HL-60 (cell line): ENCODE measurements at regions not wholly inside any gene's neighbourhood (a gene's known extent, or its start where the extent isn't known, plus 50 kb on each side); places are given as distances from the start of the nearest gene placed in this dataset.

ENCODE experiments used
- DNase-seq, 2 experiments: peaks; one replicate each; pipeline ENCODE4 v3.0.0-alpha.2; 2010 to 2020; ENCODE audit warnings: low read depth in 1 of 2, low spot score in 1 of 2
- H3K27ac ChIP-seq: fragments of 250-450 bp; sonication (Bioruptor Pico); replicated peaks from 2 replicates; pipeline ENCODE4 v1.5.1; 2020; ENCODE audit warnings: mild to moderate bottlenecking, moderate library complexity
- H3K27me3 ChIP-seq: fragments of 250-450 bp; sonication (Bioruptor Pico); 2 replicates; pipeline ENCODE4 v1.5.1; 2021; ENCODE audit warnings: mild to moderate bottlenecking, moderate library complexity; ENCODE audit not compliant: insufficient read depth, poor library complexity, severe bottlenecking
- H3K4me3 ChIP-seq: replicated peaks from 2 replicates; pipeline ENCODE4 v1.5.1; 2011; ENCODE audit warnings: mild to moderate bottlenecking, control low read depth, low read length; ENCODE audit not compliant: insufficient read depth
- GABPA ChIP-seq: IDR thresholded peaks from 2 replicates; pipeline ENCODE4 v1.6.1; 2012; ENCODE audit warnings: low read depth
- POLR2AphosphoS5 ChIP-seq: IDR thresholded peaks from 2 replicates; pipeline ENCODE4 v1.6.1; 2012; ENCODE audit warnings: low read depth
- REST ChIP-seq: IDR thresholded peaks from 2 replicates; pipeline ENCODE4 v1.6.1; 2012; ENCODE audit warnings: low read depth; ENCODE audit not compliant: insufficient replicate concordance
- SPI1 ChIP-seq: IDR thresholded peaks from 2 replicates; pipeline ENCODE4 v1.6.1; 2012; ENCODE audit warnings: low read depth, mild to moderate bottlenecking, borderline replicate concordance
- TF ChIP-seq, protein P1 (sequence below): IDR thresholded peaks from one replicate; pipeline ENCODE4 v1.5.1; 2011; ENCODE audit warnings: low read length, control low read depth, inconsistent platforms; ENCODE audit not compliant: insufficient read depth

GRCh38 chr4:165654556-165654955 is 218.5 kb upstream of the TLL1 start:
- DNase-seq = no peak
- no peak overlapping the region for H3K27ac ChIP-seq
- TF ChIP-seq GABPA (no peak), POLR2AphosphoS5 (no peak), SPI1 (no peak), REST (no peak)
- TF ChIP-seq, protein P1, sequence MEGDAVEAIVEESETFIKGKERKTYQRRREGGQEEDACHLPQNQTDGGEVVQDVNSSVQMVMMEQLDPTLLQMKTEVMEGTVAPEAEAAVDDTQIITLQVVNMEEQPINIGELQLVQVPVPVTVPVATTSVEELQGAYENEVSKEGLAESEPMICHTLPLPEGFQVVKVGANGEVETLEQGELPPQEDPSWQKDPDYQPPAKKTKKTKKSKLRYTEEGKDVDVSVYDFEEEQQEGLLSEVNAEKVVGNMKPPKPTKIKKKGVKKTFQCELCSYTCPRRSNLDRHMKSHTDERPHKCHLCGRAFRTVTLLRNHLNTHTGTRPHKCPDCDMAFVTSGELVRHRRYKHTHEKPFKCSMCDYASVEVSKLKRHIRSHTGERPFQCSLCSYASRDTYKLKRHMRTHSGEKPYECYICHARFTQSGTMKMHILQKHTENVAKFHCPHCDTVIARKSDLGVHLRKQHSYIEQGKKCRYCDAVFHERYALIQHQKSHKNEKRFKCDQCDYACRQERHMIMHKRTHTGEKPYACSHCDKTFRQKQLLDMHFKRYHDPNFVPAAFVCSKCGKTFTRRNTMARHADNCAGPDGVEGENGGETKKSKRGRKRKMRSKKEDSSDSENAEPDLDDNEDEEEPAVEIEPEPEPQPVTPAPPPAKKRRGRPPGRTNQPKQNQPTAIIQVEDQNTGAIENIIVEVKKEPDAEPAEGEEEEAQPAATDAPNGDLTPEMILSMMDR = no peak
- H3K27me3 ChIP-seq = no peaks in the 10 kb centered on the region
- no peak overlapping the region for H3K4me3 ChIP-seq

- TF ChIP-seq, protein P1 = no peak
- no peak for TF ChIP-seq SPI1
- TF ChIP-seq REST = no peak
- no peak for TF ChIP-seq GABPA
- TF ChIP-seq POLR2AphosphoS5 = no peak
- Histone ChIP-seq H3K4me3 (no peak overlapping the region), H3K27me3 (no peaks in the 10 kb centered on the region), H3K27ac (no peak overlapping the region)
- no peak for DNase-seq
These were observed 216.6 kb upstream of the TLL1 start for GRCh38 chr4:165656399-165656798.

- Histone ChIP-seq H3K4me3 (no peak overlapping the region), H3K27me3 (no peaks in the 10 kb centered on the region), H3K27ac (no peak overlapping the region)
- DNase-seq = no peak
- TF ChIP-seq, protein P1 = no peak
- no peak for TF ChIP-seq POLR2AphosphoS5
- no peak for TF ChIP-seq REST
- no peak for TF ChIP-seq GABPA
- TF ChIP-seq SPI1 = no peak
These were observed 216.1 kb upstream of the TLL1 start for GRCh38 chr4:165656829-165657490.
